Panc1 (cell line): ENCODE measurements at regions not wholly inside any gene's neighbourhood (a gene's known extent, or its start where the extent isn't known, plus 50 kb on each side); places are given as distances from the start of the nearest gene placed in this dataset.

Source experiments
- POLR2AphosphoS5 ChIP-seq: IDR thresholded peaks from 2 replicates; pipeline ENCODE4 v1.6.1; 2012; ENCODE audit warnings: mild to moderate bottlenecking, low read depth, low read length, moderate library complexity
- REST ChIP-seq, 2 experiments: IDR thresholded peaks; 2 replicates each; pipeline ENCODE4 v1.6.1; 2011 to 2012; ENCODE audit warnings: low read depth in 2 of 2, control low read depth in 1 of 2, low read length in 1 of 2, mild to moderate bottlenecking in 1 of 2, moderate library complexity in 1 of 2; ENCODE audit not compliant: insufficient read depth in 1 of 2
- TF ChIP-seq, protein P1 (sequence below): fragments of 450-650 bp; IDR thresholded peaks from 2 replicates; pipeline ENCODE4 v1.5.1; 2017; ENCODE audit warnings: mild to moderate bottlenecking

DNA sequence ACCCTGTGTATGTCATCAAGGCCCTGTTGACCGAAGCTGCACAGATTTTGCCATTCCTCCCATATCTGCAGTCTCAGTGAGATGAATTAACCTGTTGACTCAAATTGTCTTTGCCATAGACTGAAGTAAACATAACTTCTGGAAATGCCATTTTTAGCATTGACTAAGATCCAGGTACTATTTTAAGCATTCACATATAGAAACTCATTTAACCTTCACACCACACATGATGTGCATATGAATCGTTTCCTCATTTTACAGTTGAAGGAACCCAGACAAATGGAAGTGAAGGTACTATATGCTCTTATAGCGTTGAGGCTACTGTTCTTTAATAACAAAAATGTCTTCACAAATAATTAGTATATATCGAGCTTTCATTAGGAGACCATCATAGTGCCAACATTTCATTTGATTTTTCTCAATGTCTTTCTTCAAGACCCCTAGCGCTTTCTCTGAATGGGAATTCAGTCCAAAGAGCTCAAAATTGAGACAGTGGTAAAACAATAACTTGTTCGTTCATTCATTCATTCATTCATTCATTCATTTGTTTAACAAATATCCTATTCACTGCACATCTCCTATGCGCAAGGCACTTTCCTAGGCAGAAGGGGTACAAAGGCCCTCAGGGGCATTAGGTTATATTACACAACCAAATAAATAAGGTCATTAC, 444.7 kb downstream of the ADGRL2 start:
- no peak for TF ChIP-seq REST (IDR thresholded peaks at IDR 0.05; ENCODE audit: insufficient read depth in 1 of 2, low read depth in 2 of 2, low read length in 1 of 2)
- no peak for TF ChIP-seq POLR2AphosphoS5
- TF ChIP-seq, protein P1, sequence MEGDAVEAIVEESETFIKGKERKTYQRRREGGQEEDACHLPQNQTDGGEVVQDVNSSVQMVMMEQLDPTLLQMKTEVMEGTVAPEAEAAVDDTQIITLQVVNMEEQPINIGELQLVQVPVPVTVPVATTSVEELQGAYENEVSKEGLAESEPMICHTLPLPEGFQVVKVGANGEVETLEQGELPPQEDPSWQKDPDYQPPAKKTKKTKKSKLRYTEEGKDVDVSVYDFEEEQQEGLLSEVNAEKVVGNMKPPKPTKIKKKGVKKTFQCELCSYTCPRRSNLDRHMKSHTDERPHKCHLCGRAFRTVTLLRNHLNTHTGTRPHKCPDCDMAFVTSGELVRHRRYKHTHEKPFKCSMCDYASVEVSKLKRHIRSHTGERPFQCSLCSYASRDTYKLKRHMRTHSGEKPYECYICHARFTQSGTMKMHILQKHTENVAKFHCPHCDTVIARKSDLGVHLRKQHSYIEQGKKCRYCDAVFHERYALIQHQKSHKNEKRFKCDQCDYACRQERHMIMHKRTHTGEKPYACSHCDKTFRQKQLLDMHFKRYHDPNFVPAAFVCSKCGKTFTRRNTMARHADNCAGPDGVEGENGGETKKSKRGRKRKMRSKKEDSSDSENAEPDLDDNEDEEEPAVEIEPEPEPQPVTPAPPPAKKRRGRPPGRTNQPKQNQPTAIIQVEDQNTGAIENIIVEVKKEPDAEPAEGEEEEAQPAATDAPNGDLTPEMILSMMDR, result no peak
